HepG2 (cell line): ENCODE measurements at regions not wholly inside any gene's neighbourhood (a gene's known extent, or its start where the extent isn't known, plus 50 kb on each side); places are given as distances from the start of the nearest gene placed in this dataset.

ENCODE experiments used
- BHLHE40 ChIP-seq: IDR thresholded peaks from 2 replicates; pipeline ENCODE4 v1.6.1; 2011; ENCODE audit warnings: low read length, improper control_type of control experiment
- CTCF ChIP-seq: sonication (generic); formaldehyde crosslinking; IDR thresholded peaks from 2 replicates; pipeline ENCODE4 v1.5.0; 2020; ENCODE audit warnings: mild to moderate bottlenecking, missing genetic modification reagents, moderate library complexity
- EEA1 ChIP-seq: sonication (generic); formaldehyde crosslinking; IDR thresholded peaks from 2 replicates; pipeline ENCODE4 v1.5.1; 2020; ENCODE audit warnings: mild to moderate bottlenecking, missing genetic modification reagents, borderline replicate concordance
- ESRRA ChIP-seq: sonication (generic); formaldehyde crosslinking; IDR thresholded peaks from 2 replicates; pipeline ENCODE4 v1.5.1; 2020; ENCODE audit warnings: mild to moderate bottlenecking, low read depth, missing genetic modification reagents
- HDAC6 ChIP-seq: fragments of 200-600 bp; sonication (generic); IDR thresholded peaks from 2 replicates; pipeline ENCODE4 v1.7.0; 2017; ENCODE audit warnings: mild to moderate bottlenecking, antibody characterized with exemption, low read length, low read depth
- HNRNPUL1 ChIP-seq: fragments of 200-400 bp; formaldehyde crosslinking; IDR thresholded peaks from 2 replicates; pipeline ENCODE4 v1.6.1; 2017; ENCODE audit warnings: low read depth, mild to moderate bottlenecking, low read length, moderate library complexity
- MAFG ChIP-seq: sonication (generic); formaldehyde crosslinking; IDR thresholded peaks from 2 replicates; pipeline ENCODE4 v1.5.1; 2020; ENCODE audit warnings: mild to moderate bottlenecking, missing genetic modification reagents
- MLX ChIP-seq: IDR thresholded peaks from 2 replicates; pipeline ENCODE4 v1.6.1; 2016
- NR2C2 ChIP-seq: sonication (generic); formaldehyde crosslinking; IDR thresholded peaks from 2 replicates; pipeline ENCODE4 v1.4.0; 2020; ENCODE audit warnings: missing genetic modification reagents, mild to moderate bottlenecking, moderate library complexity, borderline replicate concordance
- PLSCR1 ChIP-seq: sonication (generic); formaldehyde crosslinking; IDR thresholded peaks from 2 replicates; pipeline ENCODE4 v1.5.0; 2020; ENCODE audit warnings: missing genetic modification reagents, mild to moderate bottlenecking, borderline replicate concordance
- SIN3A ChIP-seq: IDR thresholded peaks from 2 replicates; pipeline ENCODE4 v1.6.1; 2011; ENCODE audit warnings: low read depth, mild to moderate bottlenecking, control low read depth, low read length, borderline replicate concordance
- STAT5B ChIP-seq: sonication (generic); formaldehyde crosslinking; IDR thresholded peaks from 2 replicates; pipeline ENCODE4 v1.4.0; 2020; ENCODE audit warnings: missing genetic modification reagents
- ZNF274 ChIP-seq: sonication (generic); formaldehyde crosslinking; IDR thresholded peaks from 2 replicates; pipeline ENCODE4 v1.5.1; 2020; ENCODE audit warnings: mild to moderate bottlenecking, missing genetic modification reagents
- ZNF354B ChIP-seq: sonication (generic); formaldehyde crosslinking; IDR thresholded peaks from 2 replicates; pipeline ENCODE4 v1.8.0; 2022; ENCODE audit warnings: mild to moderate bottlenecking, missing genetic modification reagents

- TF ChIP-seq PLSCR1 (CRISPR knock-in tag) (no peak), CTCF (CRISPR knock-in tag) (no peak), SIN3A (no peak), STAT5B (CRISPR knock-in tag) (no peak), ZNF354B (CRISPR knock-in tag) (no peak), ZNF274 (CRISPR knock-in tag) (no peak), BHLHE40 (no peak), MAFG (CRISPR knock-in tag) (no peak), MLX (no peak), ESRRA (CRISPR knock-in tag) (no peak), HDAC6 (no peak), HNRNPUL1 (no peak), EEA1 (CRISPR knock-in tag) (no peak), NR2C2 (CRISPR knock-in tag) (no peak)
Observed at GRCh38 chr7:10677211-10677610, 296.5 kb upstream of the PHF14 start.
